T-cell (primary cell): ENCODE measurements at regions not wholly inside any gene's neighbourhood (a gene's known extent, or its start where the extent isn't known, plus 50 kb on each side); places are given as distances from the start of the nearest gene placed in this dataset.

ENCODE experiments used
- ATAC-seq, 4 experiments: fragments of 200-7000 bp in 3 of 4; fragments of 150-1000 bp in 1 of 4; cut with Tn5 transposase; replicated peaks in 1 of 4; 1 replicate in 3 of 4; 2 replicates in 1 of 4; pipeline ENCODE4 v1.10.0; 2021; ENCODE audit warnings: moderate library complexity in 3 of 4, mild to moderate bottlenecking in 2 of 4, moderate number of reproducible peaks in 1 of 4
- CTCF ChIA-PET, 2 donors: fragments of 300-600 bp; sonication (Branson Sonifier 250); formaldehyde crosslinking; loops; one replicate each; lab custom pipeline; 2022; ENCODE audit warnings: antibody characterized with exemption in 2 of 2; lab: Charles Lee
- POLR2A ChIA-PET, 2 donors: fragments of 300-600 bp; sonication (Branson Sonifier 250); formaldehyde crosslinking; loops; one replicate each; lab custom pipeline; 2022; ENCODE audit warnings: antibody characterized with exemption in 2 of 2; lab: Charles Lee
- DNase-seq, 35 experiments: peaks; one replicate each; pipeline versions ENCODE4 v3.0.0 to v3.0.0-alpha.2; 2013 to 2023
- H3K27ac ChIP-seq: one replicate; pipeline ENCODE4 v1.5.1; 2013; ENCODE audit warnings: low read length
- H3K27me3 ChIP-seq, 2 experiments: replicated peaks in 1 of 2; 1 replicate in 1 of 2; 2 replicates in 1 of 2; pipeline versions ENCODE4 v1.6.1 to v1.7.0; 2013; ENCODE audit warnings: low read length in 1 of 2, mixed read lengths in 1 of 2; ENCODE audit not compliant: control insufficient read depth in 2 of 2, insufficient read depth in 2 of 2; ENCODE audit errors: extremely low read depth in 1 of 2
- H3K36me3 ChIP-seq, 2 donors: 1 replicate in 1 of 2; 2 replicates in 1 of 2; pipeline versions ENCODE4 v1.6.1 to v1.7.0; 2013; ENCODE audit warnings: low read length in 1 of 2; ENCODE audit not compliant: control insufficient read depth in 2 of 2, insufficient read depth in 1 of 2; ENCODE audit errors: extremely low read depth in 1 of 2
- H3K4me1 ChIP-seq, 2 experiments: 1 replicate in 1 of 2; 2 replicates in 1 of 2; pipeline versions ENCODE4 v1.6.1 to v1.7.0; 2013; ENCODE audit warnings: low read length in 2 of 2, mixed read lengths in 1 of 2; ENCODE audit not compliant: insufficient read depth in 2 of 2, control insufficient read depth in 1 of 2; ENCODE audit errors: extremely low read depth in 1 of 2
- H3K4me3 ChIP-seq, 2 donors: 1 replicate in 1 of 2; 2 replicates in 1 of 2; pipeline versions ENCODE4 v1.5.1 to v1.7.0; 2013; ENCODE audit warnings: mild to moderate bottlenecking in 2 of 2, low read length in 1 of 2, moderate library complexity in 1 of 2; ENCODE audit not compliant: control insufficient read depth in 1 of 2; ENCODE audit errors: extremely low read depth in 1 of 2
- H3K9me3 ChIP-seq: 2 replicates; pipeline ENCODE4 v1.7.0; 2013
- H3K27ac Mint-ChIP-seq, 2 donors: one replicate each; pipeline ENCODE4 v1.8.0; 2020 to 2021; ENCODE audit warnings: mild to moderate bottlenecking in 2 of 2, mixed read lengths in 2 of 2
- H3K27me3 Mint-ChIP-seq, 2 donors: one replicate each; pipeline ENCODE4 v1.8.0; 2021 to 2022; ENCODE audit warnings: mixed read lengths in 2 of 2
- H3K36me3 Mint-ChIP-seq: one replicate; pipeline ENCODE4 v1.8.0; 2021; ENCODE audit warnings: mixed read lengths
- H3K4me1 Mint-ChIP-seq, 3 donors: one replicate each; pipeline ENCODE4 v1.8.0; 2020 to 2022; ENCODE audit warnings: mixed read lengths in 3 of 3, mild to moderate bottlenecking in 1 of 3
- H3K4me3 Mint-ChIP-seq, 3 donors: one replicate each; pipeline ENCODE4 v1.8.0; 2020 to 2022; ENCODE audit warnings: mild to moderate bottlenecking in 3 of 3, mixed read lengths in 3 of 3, moderate library complexity in 3 of 3
- H3K9me3 Mint-ChIP-seq, 3 donors: one replicate each; pipeline ENCODE4 v1.8.0; 2020 to 2022; ENCODE audit warnings: mixed read lengths in 3 of 3
- WGBS: methylation state at CpG from one replicate; pipeline ENCODE4 v1.1.5; 2013; ENCODE audit warnings: missing lambda C conversion rate; ENCODE audit not compliant: insufficient coverage; 5-methylcytosine and 5-hydroxymethylcytosine counted together

DNA sequence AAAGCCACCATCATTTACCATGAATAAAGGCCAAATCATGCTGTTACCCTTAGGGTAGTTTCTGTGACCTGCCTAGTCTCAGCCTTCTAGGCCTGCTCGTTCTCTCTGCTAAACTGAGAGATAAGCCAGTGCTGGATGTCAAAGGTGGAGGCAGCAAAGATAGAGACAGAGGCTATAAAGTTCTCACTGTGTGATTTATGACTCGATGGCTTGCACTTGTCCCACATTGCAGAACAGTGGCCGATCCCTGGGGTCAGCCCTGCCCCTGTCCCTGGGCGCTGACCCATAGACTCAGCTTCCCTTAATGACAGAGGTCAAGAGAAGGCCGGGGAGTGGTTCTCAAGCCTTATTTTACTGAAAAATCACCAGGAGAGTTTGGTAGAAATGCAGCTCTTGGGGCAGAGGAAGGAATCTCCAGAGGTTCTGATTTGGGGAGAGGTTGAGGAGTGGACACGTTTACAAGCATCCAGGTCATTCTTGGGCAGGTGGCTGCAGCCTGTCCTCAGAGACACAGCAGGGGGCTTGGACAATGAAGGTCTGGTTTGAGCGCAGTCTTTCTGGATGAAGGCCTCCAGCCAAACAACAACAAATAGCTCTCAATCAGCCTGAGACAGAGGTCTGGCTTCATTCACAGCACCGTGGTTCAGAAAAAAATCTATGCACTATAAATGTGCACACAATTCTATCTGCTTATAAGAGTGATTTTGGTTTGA is 143.5 kb downstream of the ACKR3 start:
- no peak for DNase-seq
- Histone ChIP-seq H3K4me3 (no peak overlapping the region), H3K9me3 (no peaks in the 10 kb centered on the region), H3K36me3 (no peaks in the 10 kb centered on the region), H3K27ac (no peak overlapping the region), H3K4me1 (no peaks in the 10 kb centered on the region), H3K27me3 (peaks cover 6 to 34% of the 10 kb centered on the region in 2 experiments)
- POLR2A ChIA-PET: no interaction called here
- 79% methylated on average over 5 of the region's 8 CpGs for WGBS
- no peaks in the 10 kb centered on the region for H3K9me3 Mint-ChIP-seq
- no peak overlapping the region for H3K4me3 Mint-ChIP-seq
- no peaks in the 10 kb centered on the region for H3K36me3 Mint-ChIP-seq
- no peak overlapping the region for H3K27ac Mint-ChIP-seq
- H3K27me3 Mint-ChIP-seq: peaks cover 23 to 24% of the 10 kb centered on the region in 2 donors
- ATAC-seq: no peak
- no peaks in the 10 kb centered on the region for H3K4me1 Mint-ChIP-seq
- CTCF ChIA-PET: no interaction called here

DNA sequence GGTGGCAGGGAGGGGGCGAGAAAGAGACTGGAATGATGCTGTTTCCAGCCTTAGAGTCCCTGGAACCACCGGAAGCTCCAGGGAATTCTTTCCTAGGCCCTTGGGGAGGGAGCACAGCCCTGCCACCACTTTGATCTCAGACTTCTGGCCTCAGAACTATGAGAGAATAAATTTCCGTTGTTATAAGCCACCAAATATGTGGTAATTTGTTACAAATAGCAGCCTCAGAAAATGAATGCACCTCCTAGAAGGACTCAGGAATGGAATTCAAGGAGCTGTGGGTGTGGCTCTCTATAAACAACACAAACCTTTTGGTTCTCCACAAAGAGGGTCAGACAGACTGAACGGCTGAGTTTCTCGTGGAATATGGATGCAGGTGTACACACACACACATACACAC is 144.5 kb downstream of the ACKR3 start:
- Histone ChIP-seq H3K9me3 (no peaks in the 10 kb centered on the region), H3K4me1 (no peaks in the 10 kb centered on the region), H3K27ac (no peak overlapping the region), H3K27me3 (peaks cover 6 to 35% of the 10 kb centered on the region in 2 experiments), H3K36me3 (no peaks in the 10 kb centered on the region), H3K4me3 (no peak overlapping the region)
- Mint-ChIP-seq H3K27me3 (peaks cover 23 to 24% of the 10 kb centered on the region in 2 donors), H3K36me3 (no peaks in the 10 kb centered on the region), H3K4me1 (no peaks in the 10 kb centered on the region), H3K27ac (no peak overlapping the region), H3K9me3 (no peaks in the 10 kb centered on the region), H3K4me3 (no peak overlapping the region)
- ChIA-PET CTCF (no interaction called here), POLR2A (interaction anchor here in 1 of 2 donors (0.5 kb wide), 1 partner anchor 22 kb away, joined by 4 read pairs; no protein-coding TSS in a partner anchor)
- WGBS: 69% methylated on average over 4 of the region's 5 CpGs
- ATAC-seq (no peak), DNase-seq (no peak)

DNA sequence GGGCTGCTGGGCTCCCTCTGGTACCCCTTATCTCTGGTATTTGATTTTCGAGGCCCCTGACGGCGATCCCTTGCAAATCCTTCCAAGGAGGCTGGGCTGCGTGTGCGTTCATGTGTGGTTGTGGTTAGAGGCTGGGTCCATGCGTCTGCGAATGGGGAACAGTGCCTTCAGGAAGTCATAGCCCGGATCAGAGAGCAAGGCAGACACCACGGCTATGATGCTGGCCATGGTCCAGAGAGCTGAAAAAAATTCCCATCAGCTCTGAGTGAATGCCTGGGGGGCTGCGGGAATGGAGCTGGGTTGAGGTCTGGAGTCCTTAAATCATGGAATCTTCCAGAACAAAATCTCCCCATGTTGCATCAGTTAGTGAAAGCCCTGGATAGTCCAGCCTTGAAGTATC is 145.5 kb downstream of the ACKR3 start:
- Histone ChIP-seq H3K36me3 (no peaks in the 10 kb centered on the region), H3K27ac (no peak overlapping the region), H3K4me1 (no peaks in the 10 kb centered on the region), H3K9me3 (no peaks in the 10 kb centered on the region), H3K27me3 (peaks cover 6 to 38% of the 10 kb centered on the region in 2 experiments), H3K4me3 (no peak overlapping the region)
- ATAC-seq (no peak), DNase-seq (no peak)
- 49% methylated on average over 8 of the region's 10 CpGs for WGBS
- H3K36me3 Mint-ChIP-seq: no peaks in the 10 kb centered on the region
- no peak overlapping the region for H3K27ac Mint-ChIP-seq
- H3K4me3 Mint-ChIP-seq: no peak overlapping the region
- peaks cover 27 to 31% of the 10 kb centered on the region in 2 donors for H3K27me3 Mint-ChIP-seq
- ChIA-PET CTCF (no interaction called here), POLR2A (no interaction called here)
- no peaks in the 10 kb centered on the region for H3K4me1 Mint-ChIP-seq
- H3K9me3 Mint-ChIP-seq: no peaks in the 10 kb centered on the region

DNA sequence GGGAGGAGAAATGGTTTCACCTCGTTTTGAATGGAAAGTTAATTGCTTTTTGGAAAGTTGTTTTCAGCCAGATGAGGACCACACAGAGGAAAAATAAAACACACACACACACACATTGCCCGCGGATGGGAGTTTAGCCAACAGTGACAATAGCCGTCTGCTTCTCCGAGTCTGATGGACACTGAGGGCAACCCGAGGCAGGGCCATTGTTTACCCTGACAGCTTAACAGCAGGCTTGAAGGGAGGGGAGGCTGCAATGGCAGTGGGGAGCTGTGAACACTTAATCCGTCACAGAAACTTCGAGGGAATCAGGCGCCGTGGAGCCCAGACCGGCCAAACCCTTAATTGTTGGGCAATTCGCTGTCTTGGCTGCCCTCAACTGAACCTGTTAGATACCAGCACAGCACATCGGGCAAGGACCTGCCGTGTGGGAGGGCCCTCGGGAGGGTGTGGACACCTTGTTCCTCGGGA is 145.9 kb downstream of the ACKR3 start:
- no peak overlapping the region for H3K27ac Mint-ChIP-seq
- H3K4me3 Mint-ChIP-seq: no peak overlapping the region
- DNase-seq: no peak
- 44% methylated on average over 6 of the region's 16 CpGs for WGBS
- no peak for ATAC-seq
- Histone ChIP-seq H3K27ac (no peak overlapping the region), H3K36me3 (no peaks in the 10 kb centered on the region), H3K4me3 (no peak overlapping the region), H3K4me1 (no peaks in the 10 kb centered on the region), H3K9me3 (no peaks in the 10 kb centered on the region), H3K27me3 (peaks cover 6 to 38% of the 10 kb centered on the region in 2 experiments)
- CTCF ChIA-PET: interaction anchor here in 1 of 2 donors (1.0 kb wide), 1 partner anchor 362 kb away, joined by 3 read pairs; no protein-coding TSS in a partner anchor
- H3K4me1 Mint-ChIP-seq: no peaks in the 10 kb centered on the region
- no peaks in the 10 kb centered on the region for H3K9me3 Mint-ChIP-seq
- POLR2A ChIA-PET: no interaction called here
- no peaks in the 10 kb centered on the region for H3K36me3 Mint-ChIP-seq
- H3K27me3 Mint-ChIP-seq: peaks cover 27 to 31% of the 10 kb centered on the region in 2 donors

DNA sequence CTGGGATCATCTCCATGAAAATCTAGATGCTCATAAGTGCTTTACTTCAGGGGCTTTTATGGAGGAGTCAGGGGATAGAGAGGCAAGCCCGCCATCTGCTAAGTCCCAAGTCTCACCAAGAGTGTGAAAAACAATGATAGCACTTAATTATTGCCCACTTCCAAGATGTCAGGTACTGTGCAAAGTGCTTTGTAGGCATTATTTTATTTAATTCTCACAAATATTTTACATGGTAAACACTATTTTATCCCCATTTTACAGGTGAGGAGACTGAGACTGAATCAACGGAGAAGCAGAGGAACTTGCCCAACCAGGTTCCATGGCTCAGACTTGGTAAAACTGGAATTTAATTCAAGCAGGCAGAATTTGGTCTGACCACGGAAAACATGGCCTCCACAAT is 147.5 kb downstream of the ACKR3 start:
- Mint-ChIP-seq H3K9me3 (no peaks in the 10 kb centered on the region), H3K4me1 (no peaks in the 10 kb centered on the region), H3K27me3 (peaks cover 27 to 31% of the 10 kb centered on the region in 2 donors), H3K36me3 (no peaks in the 10 kb centered on the region), H3K27ac (no peak overlapping the region), H3K4me3 (no peak overlapping the region)
- no peak for ATAC-seq
- no peak for DNase-seq
- H3K4me3 ChIP-seq: no peak overlapping the region
- CTCF ChIA-PET: no interaction called here
- peaks cover 6 to 34% of the 10 kb centered on the region in 2 experiments for H3K27me3 ChIP-seq
- no peak overlapping the region for H3K27ac ChIP-seq
- POLR2A ChIA-PET: no interaction called here
- H3K36me3 ChIP-seq: no peaks in the 10 kb centered on the region
- 100% methylated on average over 1 of the region's 3 CpGs for WGBS
- H3K9me3 ChIP-seq: no peaks in the 10 kb centered on the region
- H3K4me1 ChIP-seq: no peaks in the 10 kb centered on the region

DNA sequence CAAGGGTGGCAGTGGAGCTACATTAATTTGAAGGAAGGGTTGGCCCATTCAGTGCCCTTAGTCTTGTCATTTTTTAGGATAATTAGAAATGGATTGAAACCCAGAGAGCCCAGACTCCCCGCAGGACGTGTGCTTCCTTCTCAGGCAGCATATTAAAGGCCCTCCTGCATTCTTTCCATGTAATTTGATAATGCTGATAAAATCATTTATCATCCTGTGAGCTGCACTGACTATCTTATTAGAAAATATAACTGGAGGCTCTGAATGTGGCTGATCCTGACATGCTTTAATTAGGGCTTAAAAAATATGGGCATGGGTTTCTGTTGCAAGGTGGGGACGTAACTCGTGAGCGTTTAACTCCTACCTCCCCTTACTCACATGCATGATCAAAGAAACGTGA is 148.1 kb downstream of the ACKR3 start:
- H3K4me3 ChIP-seq: no peak overlapping the region

More for the DNA sequence above, 148.1 kb downstream of the ACKR3 start:
- no peak overlapping the region for H3K27ac Mint-ChIP-seq
- no peaks in the 10 kb centered on the region for H3K4me1 ChIP-seq
- CTCF ChIA-PET: no interaction called here
- peaks cover 30 to 33% of the 10 kb centered on the region in 2 donors for H3K27me3 Mint-ChIP-seq
- no peaks in the 10 kb centered on the region for H3K36me3 ChIP-seq
- WGBS: no CpG with 5 or more reads among the region's 6 CpGs
- no peaks in the 10 kb centered on the region for H3K36me3 Mint-ChIP-seq
- H3K27ac ChIP-seq: no peak overlapping the region
- DNase-seq (no peak), ATAC-seq (no peak)
- H3K27me3 ChIP-seq: peaks cover 6 to 34% of the 10 kb centered on the region in 2 experiments
- no peaks in the 10 kb centered on the region for H3K9me3 Mint-ChIP-seq
- H3K4me1 Mint-ChIP-seq: no peaks in the 10 kb centered on the region
- no peaks in the 10 kb centered on the region for H3K9me3 ChIP-seq
- POLR2A ChIA-PET: no interaction called here
- no peak overlapping the region for H3K4me3 Mint-ChIP-seq
